ENCODE measurements at regions not wholly inside any gene's neighbourhood (a gene's known extent, or its start where the extent isn't known, plus 50 kb on each side); places are given as distances from the start of the nearest gene placed in this dataset.

GRCh38 chr2:226497146-226497909 is 302.3 kb downstream of the IRS1 start:
- Histone ChIP-seq H3K4me1 (ENCODE audit: control insufficient read depth, insufficient read depth, low read length) (no peaks in the 10 kb centered on the region), H3K36me3 (ENCODE audit: control insufficient read depth, insufficient read depth, low read length) (no peaks in the 10 kb centered on the region), H3K27me3 (ENCODE audit: control insufficient read depth, insufficient read depth, low read length) (no peaks in the 10 kb centered on the region), H3K4me3 (ENCODE audit: low read depth in 2 of 2, low read length in 2 of 2) (no peak overlapping the region), H3K27ac (ENCODE audit: low read length) (no peak overlapping the region), H3K9me3 (ENCODE audit: control insufficient read depth, insufficient read depth, low read depth, low read length) (no peaks in the 10 kb centered on the region; the same call in 1 of the 2 replicates)
- TF ChIP-seq, protein P1, sequence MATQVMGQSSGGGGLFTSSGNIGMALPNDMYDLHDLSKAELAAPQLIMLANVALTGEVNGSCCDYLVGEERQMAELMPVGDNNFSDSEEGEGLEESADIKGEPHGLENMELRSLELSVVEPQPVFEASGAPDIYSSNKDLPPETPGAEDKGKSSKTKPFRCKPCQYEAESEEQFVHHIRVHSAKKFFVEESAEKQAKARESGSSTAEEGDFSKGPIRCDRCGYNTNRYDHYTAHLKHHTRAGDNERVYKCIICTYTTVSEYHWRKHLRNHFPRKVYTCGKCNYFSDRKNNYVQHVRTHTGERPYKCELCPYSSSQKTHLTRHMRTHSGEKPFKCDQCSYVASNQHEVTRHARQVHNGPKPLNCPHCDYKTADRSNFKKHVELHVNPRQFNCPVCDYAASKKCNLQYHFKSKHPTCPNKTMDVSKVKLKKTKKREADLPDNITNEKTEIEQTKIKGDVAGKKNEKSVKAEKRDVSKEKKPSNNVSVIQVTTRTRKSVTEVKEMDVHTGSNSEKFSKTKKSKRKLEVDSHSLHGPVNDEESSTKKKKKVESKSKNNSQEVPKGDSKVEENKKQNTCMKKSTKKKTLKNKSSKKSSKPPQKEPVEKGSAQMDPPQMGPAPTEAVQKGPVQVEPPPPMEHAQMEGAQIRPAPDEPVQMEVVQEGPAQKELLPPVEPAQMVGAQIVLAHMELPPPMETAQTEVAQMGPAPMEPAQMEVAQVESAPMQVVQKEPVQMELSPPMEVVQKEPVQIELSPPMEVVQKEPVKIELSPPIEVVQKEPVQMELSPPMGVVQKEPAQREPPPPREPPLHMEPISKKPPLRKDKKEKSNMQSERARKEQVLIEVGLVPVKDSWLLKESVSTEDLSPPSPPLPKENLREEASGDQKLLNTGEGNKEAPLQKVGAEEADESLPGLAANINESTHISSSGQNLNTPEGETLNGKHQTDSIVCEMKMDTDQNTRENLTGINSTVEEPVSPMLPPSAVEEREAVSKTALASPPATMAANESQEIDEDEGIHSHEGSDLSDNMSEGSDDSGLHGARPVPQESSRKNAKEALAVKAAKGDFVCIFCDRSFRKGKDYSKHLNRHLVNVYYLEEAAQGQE (IDR thresholded peaks at IDR 0.05; ENCODE audit: insufficient read depth in 1 of 2, low read depth in 2 of 2, low read length in 1 of 2): no peak
- TF ChIP-seq TCF7L2 (IDR thresholded peaks at IDR 0.05; ENCODE audit: low read depth, low read length) (no peak), POLR2AphosphoS5 (IDR thresholded peaks at IDR 0.05; ENCODE audit: low read depth, low read length) (no peak), SIN3A (IDR thresholded peaks at IDR 0.05; ENCODE audit: borderline replicate concordance, insufficient read depth, low read depth, low read length) (no peak), CTCF (IDR thresholded peaks at IDR 0.05) (no peak)
- BruUV-seq (replicated peaks): no TSS peak
- ChIA-PET CTCF (no interaction called here), POLR2A (no interaction called here)
- ATAC-seq (no peak), DNase-seq (ENCODE audit: low read depth, low spot score) (no peak)
- intact Hi-C loops (cut with micrococcal nuclease; ENCODE audit: unreplicated experiment): no loop called here
- in situ Hi-C loops (cut with HindIII; ENCODE audit: low pct_unique_long_range_greater_than_20kb, low sequenced_read_pairs): no loop called here

DNA sequence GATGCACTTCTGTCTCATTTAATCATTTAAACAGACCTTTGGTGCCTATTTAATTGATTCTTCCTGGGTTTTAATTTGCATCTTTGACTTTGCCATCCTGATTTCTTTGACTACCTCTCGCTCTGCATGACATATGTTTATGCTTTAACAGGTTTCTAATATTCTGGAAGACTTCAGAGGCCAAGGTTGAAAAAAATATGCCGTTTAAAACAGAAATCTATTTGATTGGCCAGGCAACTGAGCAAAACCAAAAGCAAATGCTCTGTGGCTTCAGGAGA is 303.4 kb downstream of the IRS1 start:
- H3K27ac ChIP-seq (ENCODE audit: low read length): no peak overlapping the region
- POLR2A ChIA-PET: no interaction called here
- ATAC-seq: no peak
- no peaks in the 10 kb centered on the region for H3K4me1 ChIP-seq (ENCODE audit: control insufficient read depth, insufficient read depth, low read length)
- no peaks in the 10 kb centered on the region; the same call in 1 of the 2 replicates for H3K9me3 ChIP-seq (ENCODE audit: control insufficient read depth, insufficient read depth, low read depth, low read length)
- intact Hi-C loops (cut with micrococcal nuclease; ENCODE audit: unreplicated experiment): no loop called here
- H3K4me3 ChIP-seq (ENCODE audit: low read depth in 2 of 2, low read length in 2 of 2): no peak overlapping the region
- no peaks in the 10 kb centered on the region for H3K27me3 ChIP-seq (ENCODE audit: control insufficient read depth, insufficient read depth, low read length)
- no peak for DNase-seq (ENCODE audit: low read depth, low spot score)
- no peaks in the 10 kb centered on the region for H3K36me3 ChIP-seq (ENCODE audit: control insufficient read depth, insufficient read depth, low read length)
- in situ Hi-C loops (cut with HindIII; ENCODE audit: low pct_unique_long_range_greater_than_20kb, low sequenced_read_pairs): no loop called here
- no TSS peak for BruUV-seq (replicated peaks)
- CTCF ChIA-PET: no interaction called here
- TF ChIP-seq CTCF (IDR thresholded peaks at IDR 0.05) (no peak), SIN3A (IDR thresholded peaks at IDR 0.05; ENCODE audit: borderline replicate concordance, insufficient read depth, low read depth, low read length) (no peak), TCF7L2 (IDR thresholded peaks at IDR 0.05; ENCODE audit: low read depth, low read length) (no peak), POLR2AphosphoS5 (IDR thresholded peaks at IDR 0.05; ENCODE audit: low read depth, low read length) (no peak)
- TF ChIP-seq, protein P1 (IDR thresholded peaks at IDR 0.05; ENCODE audit: insufficient read depth in 1 of 2, low read depth in 2 of 2, low read length in 1 of 2): no peak

Data from Panc1 (cell line).